Fibroblast of lung (primary cell): ENCODE measurements at regions not wholly inside any gene's neighbourhood (a gene's known extent, or its start where the extent isn't known, plus 50 kb on each side); places are given as distances from the start of the nearest gene placed in this dataset.

ENCODE experiments used
- CTCF ChIP-seq, 2 donors: IDR thresholded peaks in 1 of 2; conservative IDR thresholded peaks in 1 of 2; 1 replicate in 1 of 2; 2 replicates in 1 of 2; pipeline ENCODE4 v1.5.1; 2011 to 2012; ENCODE audit warnings: low read length in 2 of 2, control low read depth in 1 of 2, inconsistent platforms in 1 of 2, low read depth in 1 of 2, mild to moderate bottlenecking in 1 of 2
- EZH2 ChIP-seq: IDR thresholded peaks from 2 replicates; pipeline ENCODE4 v1.5.1; 2012; ENCODE audit warnings: low read length, control low read depth, mild to moderate bottlenecking; ENCODE audit errors: missing control alignments

GRCh38 chr10:6868036-6868725 lies 288.1 kb upstream of the PRKCQ start:
- no peak for TF ChIP-seq CTCF (conservative IDR thresholded peaks at IDR 0.05 in 1 of 2, IDR thresholded peaks at IDR 0.05 in 1 of 2; ENCODE audit: low read depth in 1 of 2, low read length in 2 of 2)
- no peak for TF ChIP-seq EZH2
